GM18861 (cell line): ENCODE measurements at regions not wholly inside any gene's neighbourhood (a gene's known extent, or its start where the extent isn't known, plus 50 kb on each side); places are given as distances from the start of the nearest gene placed in this dataset.

ENCODE experiments used
- ATAC-seq: cut with Tn5 transposase; IDR thresholded peaks from one replicate; pipeline ENCODE4 v1.9.1; 2021; ENCODE audit not compliant: unreplicated experiment

DNA sequence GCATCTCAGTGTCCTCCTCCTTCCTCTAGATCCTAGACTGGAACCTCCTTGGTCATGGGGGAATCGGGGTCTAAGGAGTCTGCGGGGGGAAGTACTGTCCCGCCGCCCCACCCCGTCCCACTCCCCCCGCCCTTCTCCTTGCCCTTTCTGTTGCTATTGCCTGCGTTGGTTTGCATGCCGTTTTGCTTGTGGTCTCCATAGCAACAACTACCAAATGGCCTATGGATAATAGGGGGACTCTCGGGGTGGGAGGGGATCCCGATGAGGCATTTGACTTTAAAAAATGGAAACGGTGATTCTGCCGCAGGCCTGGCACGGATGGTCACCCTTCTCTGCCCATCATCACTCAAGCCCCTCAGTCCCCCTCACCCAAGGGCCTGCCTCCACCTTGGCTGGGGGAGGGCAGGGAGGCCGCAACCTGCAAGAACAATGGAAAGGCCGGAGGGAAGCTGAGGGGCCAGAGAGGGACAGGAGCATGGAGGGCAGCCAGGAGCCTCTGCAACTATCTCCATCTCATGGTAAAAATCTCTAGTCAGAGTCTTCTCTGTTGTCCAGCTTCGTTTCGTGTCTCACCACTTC, 231.4 kb upstream of the TNRC6C start:
- no peak for ATAC-seq

DNA sequence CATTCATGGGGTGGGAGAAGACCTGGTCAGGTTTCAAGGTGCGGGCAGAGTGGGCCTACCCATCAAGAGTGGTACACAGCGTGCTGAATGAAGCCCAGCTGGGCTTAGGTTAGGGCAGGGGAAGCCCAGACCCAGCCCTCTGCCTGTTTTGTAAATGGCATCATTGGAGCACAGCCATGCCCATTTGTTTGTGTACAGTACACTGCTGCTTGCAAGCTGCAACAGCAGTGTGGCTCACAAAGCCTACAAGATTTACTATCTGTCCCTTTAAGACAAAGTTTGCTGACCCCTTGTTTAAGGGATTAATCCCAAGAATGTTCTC, 230.1 kb upstream of the TNRC6C start:
- no peak for ATAC-seq

DNA sequence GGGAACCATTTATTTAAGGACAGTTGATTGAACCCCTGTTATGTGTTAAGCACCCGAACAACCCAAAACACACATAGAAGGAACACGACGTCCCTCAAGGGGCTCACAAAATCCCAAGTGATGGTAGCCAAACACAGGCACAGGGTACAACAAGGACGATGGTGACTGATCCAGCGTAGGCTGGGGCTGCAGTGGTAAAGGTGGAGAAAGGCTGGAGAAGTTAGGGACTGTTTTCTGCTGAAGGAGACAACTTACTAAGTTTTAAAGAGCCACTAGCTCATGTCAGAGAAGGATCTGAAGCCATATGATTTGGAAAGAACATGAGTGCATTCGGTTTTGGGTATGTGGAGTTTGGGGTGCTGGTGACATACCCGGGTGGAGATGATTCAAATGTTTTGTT, 229.6 kb upstream of the TNRC6C start:
- no peak for ATAC-seq

- no peak for ATAC-seq
Observed at GRCh38 chr17:77729587-77729986, 228.9 kb upstream of the TNRC6C start.

- no peak for ATAC-seq
Observed at GRCh38 chr17:77730376-77730775, 228.1 kb upstream of the TNRC6C start.

DNA sequence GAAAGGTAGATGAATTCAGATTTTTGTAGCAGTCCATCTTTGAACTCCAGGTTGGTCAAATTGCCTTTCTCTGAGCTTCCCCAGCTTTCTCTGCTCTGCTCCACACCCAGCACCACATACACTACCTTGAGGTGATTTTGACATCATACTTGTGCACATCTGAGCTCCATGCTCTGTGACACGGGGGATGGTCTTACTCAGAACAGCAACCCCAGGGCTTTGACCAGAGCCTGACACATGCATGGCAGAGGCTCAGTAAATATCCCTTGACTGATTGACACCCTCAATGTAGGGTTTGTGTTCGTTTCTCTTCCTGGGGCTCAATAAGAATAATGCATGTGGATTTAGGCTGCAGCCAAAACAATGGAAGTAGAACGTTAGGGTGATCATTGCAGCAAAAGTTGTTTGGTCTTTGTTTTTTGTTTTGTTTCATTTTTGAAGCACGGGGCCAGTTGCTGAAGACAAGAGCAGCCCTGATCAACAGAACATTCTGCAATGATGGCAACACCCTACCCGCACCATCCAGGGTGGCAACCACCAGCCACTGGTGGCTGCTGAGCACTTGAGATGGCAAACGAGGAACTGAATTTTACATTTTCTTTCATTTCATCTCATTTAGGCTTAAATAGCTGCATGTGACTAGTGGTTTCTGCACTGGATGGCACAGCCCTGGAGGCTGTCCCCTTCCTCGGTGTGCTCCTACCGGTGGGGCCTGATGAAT, 224.8 kb upstream of the TNRC6C start:
- no peak for ATAC-seq

GRCh38 chr17:77734371-77735080, 224.0 kb upstream of the TNRC6C start:
- no peak for ATAC-seq

DNA sequence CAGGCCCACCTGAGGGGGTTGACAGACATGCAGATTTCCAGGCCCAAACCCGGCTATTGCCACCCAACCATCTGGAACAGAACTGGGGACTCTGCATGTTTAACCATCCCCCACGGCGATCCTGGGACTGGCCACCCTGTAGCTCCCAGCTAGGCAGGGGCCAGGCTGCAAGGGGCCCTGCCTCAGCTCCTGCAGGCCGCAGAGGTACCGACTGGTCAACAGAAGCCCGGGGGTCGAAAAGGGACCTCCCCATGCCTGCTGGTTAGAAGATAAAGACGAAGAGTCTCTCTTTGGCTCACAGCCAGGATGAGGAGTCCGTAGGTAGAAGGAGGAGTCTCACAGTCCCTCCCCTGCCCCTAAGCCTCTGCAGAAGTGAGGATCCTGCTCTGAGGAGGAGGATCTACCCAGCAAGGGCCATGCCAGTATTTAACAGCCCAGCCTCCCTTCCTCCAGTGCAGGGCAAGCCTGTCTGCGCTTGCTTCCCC, 223.4 kb upstream of the TNRC6C start:
- ATAC-seq: no peak

- no peak for ATAC-seq
Observed at GRCh38 chr17:77735566-77736198, 222.8 kb upstream of the TNRC6C start.

- ATAC-seq: no peak
Observed at GRCh38 chr17:77736199-77736585, 222.3 kb upstream of the TNRC6C start.

DNA sequence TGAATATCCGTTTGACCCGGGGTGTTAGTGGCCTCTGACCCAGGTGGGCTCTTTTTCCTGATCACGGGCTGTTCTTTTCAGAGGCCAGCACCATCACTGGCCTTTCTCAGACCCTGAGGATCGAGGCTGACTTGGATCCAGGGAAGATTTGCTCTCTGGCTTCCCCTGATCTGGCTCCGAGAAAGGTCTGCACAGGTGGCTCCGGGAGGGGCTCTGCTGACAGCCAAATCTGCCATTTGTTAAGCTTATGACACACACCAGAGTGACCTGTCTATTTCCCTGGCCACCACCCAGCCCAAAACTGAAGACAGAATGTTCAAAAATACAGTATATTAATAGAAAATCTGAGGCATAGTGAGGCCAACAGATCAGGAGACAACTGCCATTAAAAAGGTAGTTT, 221.8 kb upstream of the TNRC6C start:
- ATAC-seq: no peak

DNA sequence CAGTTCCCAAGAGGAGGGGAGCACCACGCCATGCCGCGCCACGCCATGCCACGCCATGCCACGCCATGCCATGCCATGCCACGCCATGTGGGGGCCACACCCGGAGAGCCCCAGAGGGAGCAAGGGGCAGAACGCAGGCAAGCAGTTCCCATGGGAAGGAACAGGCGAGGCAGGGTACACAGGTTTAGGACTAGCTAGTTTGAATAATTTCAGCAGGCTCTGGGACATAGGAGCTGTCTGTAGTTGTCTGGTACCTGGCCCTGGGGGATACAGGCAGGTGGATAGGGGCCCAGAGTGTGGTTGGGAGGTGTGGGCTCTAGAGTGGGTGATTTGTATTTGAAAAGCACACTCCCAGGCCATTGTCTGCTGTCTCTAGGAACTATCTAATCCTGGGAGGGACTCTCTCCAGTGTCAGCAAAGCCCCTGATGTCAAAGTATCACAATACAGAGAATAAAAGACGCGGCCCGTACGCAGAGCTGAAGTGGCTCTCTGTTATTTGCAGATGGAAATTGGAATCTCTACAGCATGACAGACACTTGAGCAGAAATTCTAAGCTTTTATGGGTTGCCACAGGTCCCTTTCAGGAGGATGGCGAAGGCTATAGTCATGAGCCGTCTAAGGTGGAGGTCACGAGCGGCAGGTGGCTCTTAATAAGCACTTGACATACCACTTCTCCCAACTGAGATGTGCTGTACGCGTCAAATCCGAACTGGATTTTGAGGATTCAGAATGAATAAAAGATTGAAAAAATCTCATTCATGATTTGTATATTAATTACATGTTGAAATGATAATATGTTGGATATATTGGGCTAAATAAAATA, 220.8 kb upstream of the TNRC6C start:
- no peak for ATAC-seq

DNA sequence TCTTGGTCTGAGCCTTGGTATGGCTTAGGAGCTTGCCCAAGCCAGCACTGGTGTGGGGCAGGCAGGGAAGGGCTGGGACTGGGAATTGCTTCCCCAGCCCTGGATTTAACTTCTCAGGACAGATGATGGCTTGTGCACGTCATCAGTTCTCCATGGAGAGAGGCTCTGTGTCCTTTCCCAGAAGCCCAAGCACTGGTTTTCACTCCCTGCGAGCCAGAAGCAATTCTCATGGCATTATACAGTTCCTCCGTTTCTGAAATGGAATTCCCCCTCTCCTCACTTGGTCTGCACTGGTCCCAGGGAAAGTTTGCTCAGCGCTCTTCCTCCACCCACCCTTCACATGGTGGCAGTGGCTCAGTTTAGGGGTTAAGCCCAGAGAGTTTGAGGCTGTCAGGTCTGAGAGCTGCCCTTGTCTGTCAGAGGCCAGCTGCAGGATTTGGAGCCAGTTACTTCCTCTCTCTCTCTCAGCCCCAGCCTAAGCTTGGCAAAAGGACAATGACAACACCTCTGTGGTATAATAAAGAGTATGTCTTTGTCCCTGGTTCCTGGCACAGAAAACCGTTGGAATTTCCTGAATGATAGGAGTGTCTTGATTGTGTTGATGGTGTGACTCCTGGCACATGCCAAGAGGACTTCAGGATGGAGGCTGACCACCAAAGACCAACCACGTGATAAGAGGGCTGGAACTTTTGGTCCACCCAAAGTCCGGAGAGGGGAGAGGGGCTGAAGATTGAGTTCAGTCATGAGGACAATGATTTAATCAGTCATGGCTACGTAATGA, 219.6 kb upstream of the TNRC6C start:
- no peak for ATAC-seq

DNA sequence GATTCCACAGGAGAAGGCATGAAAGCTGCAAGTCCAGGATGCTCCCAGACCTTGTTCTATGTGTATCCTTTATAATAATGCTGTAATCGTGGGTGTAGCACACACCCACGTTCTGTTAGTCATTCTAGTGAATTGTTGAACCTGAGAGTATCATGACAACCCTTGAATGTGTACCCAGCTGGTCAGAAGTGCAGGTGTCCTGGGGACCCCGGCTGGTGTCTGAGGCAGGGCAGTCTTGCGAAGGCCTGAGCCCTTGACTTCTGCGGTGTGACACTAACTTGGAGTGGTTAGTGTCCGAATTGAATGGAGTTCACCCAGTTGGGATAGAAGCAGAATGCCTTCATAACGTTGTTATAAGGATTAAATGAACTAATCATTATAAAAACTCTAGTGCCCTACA, 218.0 kb upstream of the TNRC6C start:
- ATAC-seq: no peak

GRCh38 chr17:77741109-77741508, 217.4 kb upstream of the TNRC6C start:
- ATAC-seq: no peak

DNA sequence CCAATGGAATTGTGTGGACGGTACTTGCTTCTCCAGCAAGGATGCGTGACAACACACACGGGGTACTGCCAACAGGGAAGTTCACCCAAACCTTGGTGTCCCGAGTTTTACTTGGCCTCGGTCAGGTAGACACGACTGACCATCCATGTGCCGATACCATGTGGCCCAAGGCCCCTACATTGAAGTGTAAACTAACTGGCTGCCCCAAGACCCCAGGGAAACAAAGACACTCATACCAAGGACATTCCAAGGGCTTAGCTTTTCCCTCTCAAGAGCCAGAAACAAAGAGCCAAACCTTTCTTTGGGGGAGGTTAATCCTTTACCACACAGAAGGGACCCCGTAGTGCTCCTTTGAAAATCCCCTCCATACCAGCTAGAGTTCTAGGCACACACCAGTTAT, 215.9 kb upstream of the TNRC6C start:
- ATAC-seq: no peak

- no peak for ATAC-seq
Observed at GRCh38 chr17:77744066-77744988, 214.2 kb upstream of the TNRC6C start.

DNA sequence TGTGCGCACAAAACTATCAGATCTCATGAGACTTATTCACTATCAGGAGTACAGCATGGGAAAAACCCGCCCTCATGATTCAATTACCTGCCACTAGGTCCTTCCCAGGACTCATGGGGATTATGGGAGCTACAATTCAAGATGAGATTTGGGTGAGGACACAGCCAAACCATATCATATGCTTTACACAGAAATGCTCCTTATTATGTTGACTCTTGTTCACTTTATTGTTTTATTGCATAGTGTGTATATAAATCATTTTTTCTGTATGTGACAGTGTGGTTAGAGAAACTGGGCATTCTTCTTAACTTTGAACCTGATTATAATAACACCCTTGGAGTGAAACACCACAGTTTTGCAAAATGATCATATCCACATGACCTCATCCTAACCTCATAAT, 212.8 kb upstream of the TNRC6C start:
- ATAC-seq: no peak

GRCh38 chr17:77746393-77746792, 212.1 kb upstream of the TNRC6C start:
- no peak for ATAC-seq
